Liver (tissue), 8 donors: ENCODE measurements at regions not wholly inside any gene's neighbourhood (a gene's known extent, or its start where the extent isn't known, plus 50 kb on each side); places are given as distances from the start of the nearest gene placed in this dataset.

Experiments used
- DNase-seq: peaks from one replicate; pipeline ENCODE4 v3.0.0-alpha.2; 2017; ENCODE audit warnings: low spot score
- H3K27ac ChIP-seq, 2 donors: one replicate each; pipeline ENCODE4 v1.7.0; 2013; ENCODE audit warnings: inconsistent platforms in 2 of 2, low read length in 2 of 2, control low read depth in 1 of 2, low read depth in 1 of 2, mild to moderate bottlenecking in 1 of 2
- H3K27me3 ChIP-seq, 4 donors: one replicate each; pipeline versions ENCODE4 v1.6.1 to v1.7.0; 2013; ENCODE audit warnings: low read length in 3 of 4, inconsistent platforms in 1 of 4, mild to moderate bottlenecking in 1 of 4, moderate library complexity in 1 of 4; ENCODE audit not compliant: control insufficient read depth in 4 of 4, insufficient read depth in 4 of 4
- H3K36me3 ChIP-seq, 4 donors: one replicate each; pipeline versions ENCODE4 v1.6.1 to v1.7.0; 2013; ENCODE audit warnings: low read length in 3 of 4, mild to moderate bottlenecking in 3 of 4, low read depth in 1 of 4, moderate library complexity in 1 of 4; ENCODE audit not compliant: control insufficient read depth in 4 of 4, insufficient read depth in 3 of 4
- H3K4me1 ChIP-seq, 4 donors: one replicate each; pipeline versions ENCODE4 v1.6.1 to v1.7.0; 2013; ENCODE audit warnings: low read length in 3 of 4, mild to moderate bottlenecking in 3 of 4, moderate library complexity in 1 of 4; ENCODE audit not compliant: control insufficient read depth in 4 of 4, insufficient read depth in 4 of 4
- H3K4me3 ChIP-seq, 3 donors: one replicate each; pipeline versions ENCODE4 v1.6.1 to v1.7.0; 2013; ENCODE audit warnings: low read length in 3 of 3, control low read depth in 1 of 3, low read depth in 1 of 3, mild to moderate bottlenecking in 1 of 3
- H3K9ac ChIP-seq, 2 donors: one replicate each; pipeline ENCODE4 v1.7.0; 2013; ENCODE audit warnings: low read length in 2 of 2, mild to moderate bottlenecking in 2 of 2, moderate library complexity in 2 of 2, control low read depth in 1 of 2, low read depth in 1 of 2
- H3K9me3 ChIP-seq, 4 donors: one replicate each; pipeline versions ENCODE4 v1.6.1 to v1.7.0; 2013; ENCODE audit warnings: low read length in 3 of 4; ENCODE audit not compliant: control insufficient read depth in 4 of 4
- ATF3 ChIP-seq: IDR thresholded peaks from 2 replicates; pipeline ENCODE4 v1.6.1; 2016; ENCODE audit warnings: antibody characterized with exemption
- CTCF ChIP-seq: fragments of 150-350 bp; IDR thresholded peaks from 2 replicates; pipeline ENCODE4 v1.5.1; 2017; ENCODE audit warnings: improper control_type of control experiment, low read depth, low read length; ENCODE audit not compliant: missing input control
- EGR1 ChIP-seq, 2 donors: IDR thresholded peaks; 2 replicates each; pipeline ENCODE4 v1.6.1; 2016 to 2018; ENCODE audit warnings: antibody characterized with exemption in 2 of 2, low read depth in 2 of 2
- FOXA1 ChIP-seq: IDR thresholded peaks from 2 replicates; pipeline ENCODE4 v1.6.1; 2016; ENCODE audit warnings: antibody characterized with exemption
- FOXA2 ChIP-seq: IDR thresholded peaks from 2 replicates; pipeline ENCODE4 v1.6.1; 2016; ENCODE audit warnings: antibody characterized with exemption
- HNF4A ChIP-seq, 2 donors: conservative IDR thresholded peaks; 2 replicates each; pipeline ENCODE4 v1.6.1; 2016; ENCODE audit warnings: antibody characterized with exemption in 2 of 2, mild to moderate bottlenecking in 2 of 2
- HNF4G ChIP-seq: IDR thresholded peaks from 2 replicates; pipeline ENCODE4 v1.6.1; 2016; ENCODE audit warnings: antibody characterized with exemption
- MAX ChIP-seq: IDR thresholded peaks from 2 replicates; pipeline ENCODE4 v1.6.1; 2016; ENCODE audit warnings: antibody characterized with exemption
- NR2F2 ChIP-seq: IDR thresholded peaks from 2 replicates; pipeline ENCODE4 v1.6.1; 2016; ENCODE audit warnings: antibody characterized with exemption
- REST ChIP-seq: IDR thresholded peaks from 2 replicates; pipeline ENCODE4 v1.6.1; 2016; ENCODE audit warnings: antibody characterized with exemption, mild to moderate bottlenecking
- YY1 ChIP-seq: IDR thresholded peaks from 2 replicates; pipeline ENCODE4 v1.6.1; 2016; ENCODE audit warnings: antibody characterized with exemption, mild to moderate bottlenecking
- ZBTB33 ChIP-seq: IDR thresholded peaks from 2 replicates; pipeline ENCODE4 v1.6.1; 2016; ENCODE audit warnings: antibody characterized with exemption
- WGBS: extraction: QIAGEN DNeasy Blood & Tissue Kit; methylation state at CpG from one replicate; pipeline ENCODE4 v1.1.7; 2013; 5-methylcytosine and 5-hydroxymethylcytosine counted together
- donor health status: healthy.
- donor health status: healthy.
- donor health status: healthy.
- donor health status: healthy.
- donor health status: healthy.

GRCh38 chr3:26845194-26845593 lies 222.6 kb downstream of the LRRC3B start:
- TF ChIP-seq CTCF, result no peak
- TF ChIP-seq ZBTB33, result no peak
- no peak for TF ChIP-seq FOXA2

GRCh38 chr3:26847680-26848079 lies 225.1 kb downstream of the LRRC3B start:
- Histone ChIP-seq H3K36me3 (no peaks in the 10 kb centered on the region), H3K27ac (no peak overlapping the region), H3K4me1 (no peaks in the 10 kb centered on the region), H3K27me3 (peaks cover 0 to 4% (median 0%) of the 10 kb centered on the region in 4 donors), H3K9me3 (peaks cover 0 to 3% (median 0%) of the 10 kb centered on the region in 4 donors), H3K4me3 (no peak overlapping the region), H3K9ac (no peak overlapping the region)
- no peak for DNase-seq
- no peak for TF ChIP-seq HNF4A (conservative IDR thresholded peaks at IDR 0.05)

More at GRCh38 chr3:26845194-26845593, 222.6 kb downstream of the LRRC3B start:
- Histone ChIP-seq H3K27me3 (peaks cover 0 to 4% (median 0%) of the 10 kb centered on the region in 4 donors), H3K9me3 (peaks cover 0 to 3% (median 0%) of the 10 kb centered on the region in 4 donors), H3K4me1 (no peaks in the 10 kb centered on the region), H3K27ac (no peak overlapping the region), H3K4me3 (no peak overlapping the region), H3K9ac (no peak overlapping the region), H3K36me3 (no peaks in the 10 kb centered on the region)
- WGBS, result 90% methylated on average over 3 of the region's 3 CpGs
- DNase-seq, result no peak

GRCh38 chr3:26894443-26894842 lies 271.9 kb downstream of the LRRC3B start:
- TF ChIP-seq MAX (no peak), ATF3 (no peak), FOXA1 (no peak), YY1 (no peak), EGR1 (IDR thresholded peaks at IDR 0.05; ENCODE audit: low read depth in 2 of 2) (no peak), NR2F2 (no peak), REST (no peak), ZBTB33 (no peak), HNF4G (no peak)
- H3K27ac ChIP-seq, result no peak overlapping the region

More at GRCh38 chr3:26894443-26894842, 271.9 kb downstream of the LRRC3B start:
- DNase-seq, result no peak
- Histone ChIP-seq H3K4me1 (no peaks in the 10 kb centered on the region), H3K9me3 (no peaks in the 10 kb centered on the region), H3K9ac (no peak overlapping the region), H3K27me3 (no peaks in the 10 kb centered on the region), H3K36me3 (no peaks in the 10 kb centered on the region), H3K4me3 (no peak overlapping the region)
- WGBS, result 80% methylated on average over 3 of the region's 3 CpGs
